ENCODE measurements at regions not wholly inside any gene's neighbourhood (a gene's known extent, or its start where the extent isn't known, plus 50 kb on each side); places are given as distances from the start of the nearest gene placed in this dataset.

DNA sequence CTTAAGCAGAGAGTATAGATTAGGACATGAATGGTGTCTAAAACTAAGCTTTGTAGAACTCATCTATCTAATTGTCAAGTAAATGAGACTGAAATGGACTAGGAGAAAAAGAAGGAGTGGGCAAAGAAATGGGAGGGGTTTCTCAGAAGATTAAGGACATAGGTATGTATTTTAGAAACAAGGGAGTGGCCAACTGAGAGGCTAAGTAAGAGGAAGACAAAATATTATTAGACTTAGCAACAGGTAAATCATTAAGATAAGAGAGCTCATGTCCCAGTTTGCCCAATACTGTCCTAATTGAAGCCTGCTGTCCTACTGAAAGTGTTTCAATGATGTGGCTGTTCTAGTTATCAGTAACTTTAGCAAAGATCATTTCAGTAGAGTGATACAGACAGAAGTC is 171.4 kb downstream of the KITLG start:
- TF ChIP-seq, protein P1, sequence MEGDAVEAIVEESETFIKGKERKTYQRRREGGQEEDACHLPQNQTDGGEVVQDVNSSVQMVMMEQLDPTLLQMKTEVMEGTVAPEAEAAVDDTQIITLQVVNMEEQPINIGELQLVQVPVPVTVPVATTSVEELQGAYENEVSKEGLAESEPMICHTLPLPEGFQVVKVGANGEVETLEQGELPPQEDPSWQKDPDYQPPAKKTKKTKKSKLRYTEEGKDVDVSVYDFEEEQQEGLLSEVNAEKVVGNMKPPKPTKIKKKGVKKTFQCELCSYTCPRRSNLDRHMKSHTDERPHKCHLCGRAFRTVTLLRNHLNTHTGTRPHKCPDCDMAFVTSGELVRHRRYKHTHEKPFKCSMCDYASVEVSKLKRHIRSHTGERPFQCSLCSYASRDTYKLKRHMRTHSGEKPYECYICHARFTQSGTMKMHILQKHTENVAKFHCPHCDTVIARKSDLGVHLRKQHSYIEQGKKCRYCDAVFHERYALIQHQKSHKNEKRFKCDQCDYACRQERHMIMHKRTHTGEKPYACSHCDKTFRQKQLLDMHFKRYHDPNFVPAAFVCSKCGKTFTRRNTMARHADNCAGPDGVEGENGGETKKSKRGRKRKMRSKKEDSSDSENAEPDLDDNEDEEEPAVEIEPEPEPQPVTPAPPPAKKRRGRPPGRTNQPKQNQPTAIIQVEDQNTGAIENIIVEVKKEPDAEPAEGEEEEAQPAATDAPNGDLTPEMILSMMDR (IDR thresholded peaks at IDR 0.05), result no peak
- no peak for TF ChIP-seq POLR2AphosphoS5 (IDR thresholded peaks at IDR 0.05)
